ENCODE measurements at regions not wholly inside any gene's neighbourhood (a gene's known extent, or its start where the extent isn't known, plus 50 kb on each side); places are given as distances from the start of the nearest gene placed in this dataset.
"Not testable (repeated sequence)": the region's sequence is repeated elsewhere in the genome, so short reads cannot be mapped to it uniquely, and the experiment has no call there.

DNA sequence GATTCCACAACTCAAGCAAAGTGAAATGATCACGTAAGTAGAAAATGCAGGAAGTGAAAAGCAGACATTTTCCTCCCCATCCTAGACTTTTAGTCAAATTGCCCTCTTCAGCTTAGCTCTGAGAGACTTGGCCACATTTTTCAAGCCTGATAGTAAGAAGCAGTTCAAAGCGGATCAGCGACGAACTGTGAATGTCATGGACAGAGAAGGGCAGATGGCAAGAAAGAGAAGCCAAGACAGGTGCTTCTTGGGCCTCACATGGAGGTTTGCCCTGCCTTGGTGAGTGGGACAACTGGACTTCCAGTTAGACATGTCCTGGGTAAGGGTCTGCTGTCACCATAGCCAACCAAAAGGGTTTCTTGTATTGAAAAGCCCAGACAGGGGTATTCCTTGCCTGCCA is 291.5 kb downstream of the MED10 start:
- Mint-ChIP-seq H3K4me1 (ENCODE audit: low read depth) (no peaks in the 10 kb centered on the region), H3K9me3 (ENCODE audit: low read depth) (no peaks in the 10 kb centered on the region), H3K36me3 (no peaks in the 10 kb centered on the region), H3K27me3 (peaks cover 3% of the 10 kb centered on the region), H3K27ac (no peak overlapping the region), H3K4me3 (no peak overlapping the region)

DNA sequence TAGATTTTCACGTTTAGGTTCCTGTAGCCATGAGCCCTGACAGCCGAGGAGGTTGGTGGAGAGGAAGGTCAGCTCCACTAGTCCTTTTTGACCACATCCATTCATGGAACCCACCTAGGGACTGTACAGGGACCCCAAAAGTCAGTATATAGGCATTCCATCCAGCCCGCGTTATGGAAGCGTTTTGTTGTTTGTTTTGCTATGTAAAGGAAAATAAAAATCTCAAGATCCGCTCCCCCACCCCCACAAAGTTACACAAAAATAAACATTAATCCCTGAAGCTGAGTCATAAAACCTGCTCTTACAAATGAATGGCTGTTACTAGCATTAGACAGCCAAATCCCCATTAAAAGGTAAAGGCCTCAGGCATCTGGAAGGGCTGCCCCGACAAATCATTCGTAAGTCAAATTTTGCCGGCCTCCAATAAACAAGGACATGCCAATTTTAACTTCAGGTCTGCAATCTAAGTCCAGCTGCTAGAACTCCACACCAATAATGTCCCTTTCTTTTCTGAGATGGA is 292.9 kb downstream of the MED10 start:
- Mint-ChIP-seq H3K4me3 (no peak overlapping the region), H3K9me3 (ENCODE audit: low read depth) (no peaks in the 10 kb centered on the region), H3K27me3 (peaks cover 3% of the 10 kb centered on the region), H3K4me1 (ENCODE audit: low read depth) (no peaks in the 10 kb centered on the region), H3K27ac (no peak overlapping the region), H3K36me3 (no peaks in the 10 kb centered on the region)

DNA sequence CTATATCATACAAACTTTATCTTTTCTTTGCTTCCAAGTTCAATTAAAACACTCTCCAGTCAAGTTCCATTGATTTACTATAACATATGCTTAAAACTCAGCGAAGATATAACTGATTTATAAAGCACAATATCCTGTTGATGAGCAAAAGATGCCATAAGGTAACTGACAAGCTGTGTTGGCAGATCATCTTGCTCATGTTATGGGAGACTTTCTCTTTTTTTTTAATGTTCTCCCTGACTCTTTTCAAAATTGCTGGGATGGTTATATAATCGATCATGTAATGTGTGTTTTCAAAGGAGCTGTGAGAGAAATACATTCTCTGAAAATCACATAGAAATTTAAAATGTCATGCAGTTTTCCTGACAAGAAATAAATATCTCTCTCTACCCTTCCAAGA is 293.5 kb downstream of the MED10 start:
- peaks cover 3% of the 10 kb centered on the region for H3K27me3 Mint-ChIP-seq
- no peaks in the 10 kb centered on the region for H3K4me1 Mint-ChIP-seq (ENCODE audit: low read depth)
- H3K9me3 Mint-ChIP-seq (ENCODE audit: low read depth), result no peaks in the 10 kb centered on the region
- H3K27ac Mint-ChIP-seq, result no peak overlapping the region
- H3K4me3 Mint-ChIP-seq, result no peak overlapping the region
- no peaks in the 10 kb centered on the region for H3K36me3 Mint-ChIP-seq

GRCh38 chr5:6084376-6084775 is 294.0 kb downstream of the MED10 start:
- Mint-ChIP-seq H3K4me3 (no peak overlapping the region), H3K9me3 (ENCODE audit: low read depth) (no peaks in the 10 kb centered on the region), H3K36me3 (no peaks in the 10 kb centered on the region), H3K27me3 (peaks cover 3% of the 10 kb centered on the region), H3K27ac (no peak overlapping the region), H3K4me1 (ENCODE audit: low read depth) (no peaks in the 10 kb centered on the region)

DNA sequence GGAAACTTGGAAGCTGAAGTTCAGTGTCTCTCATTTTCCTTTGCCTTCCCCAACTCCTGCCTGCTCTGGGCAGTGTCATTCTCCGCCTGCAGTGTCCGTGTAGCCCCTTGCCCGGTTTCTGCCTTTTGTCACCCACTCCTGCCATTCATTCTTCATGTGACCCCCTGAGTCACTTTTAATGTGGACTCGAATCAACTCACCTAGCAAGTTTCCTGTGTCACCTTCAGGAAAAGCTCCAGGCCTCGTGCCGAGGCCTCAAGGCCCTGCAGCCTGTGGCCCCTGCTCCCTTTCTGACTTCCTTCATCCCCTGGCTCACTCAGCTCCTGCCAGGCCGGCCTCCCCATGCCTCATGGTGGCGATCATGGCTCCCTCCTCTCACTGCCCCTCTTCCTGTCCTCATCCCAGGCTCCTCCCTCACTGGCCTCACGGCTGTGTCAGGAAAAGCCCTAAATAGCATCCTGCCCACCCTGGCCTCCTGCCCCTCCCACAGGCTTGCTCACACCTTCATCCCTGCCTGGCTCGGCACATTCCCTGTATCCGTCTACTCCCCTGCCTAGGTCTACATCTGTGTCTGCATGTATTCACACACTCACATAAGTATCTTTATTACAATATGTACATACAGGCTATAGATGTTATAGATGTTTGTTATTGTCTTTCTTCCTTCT is 294.9 kb downstream of the MED10 start:
- H3K9me3 Mint-ChIP-seq (ENCODE audit: low read depth), result no peaks in the 10 kb centered on the region
- H3K4me1 Mint-ChIP-seq (ENCODE audit: low read depth), result no peaks in the 10 kb centered on the region
- H3K4me3 Mint-ChIP-seq, result no peak overlapping the region
- no peaks in the 10 kb centered on the region for H3K36me3 Mint-ChIP-seq
- no peak overlapping the region for H3K27ac Mint-ChIP-seq
- peaks cover 3% of the 10 kb centered on the region for H3K27me3 Mint-ChIP-seq

GRCh38 chr5:6082685-6083084 is 295.7 kb downstream of the MED10 start:
- Mint-ChIP-seq H3K9me3 (ENCODE audit: low read depth) (no peaks in the 10 kb centered on the region), H3K27ac (no peak overlapping the region), H3K4me3 (no peak overlapping the region), H3K27me3 (peaks cover 3% of the 10 kb centered on the region), H3K36me3 (no peaks in the 10 kb centered on the region), H3K4me1 (ENCODE audit: low read depth) (no peaks in the 10 kb centered on the region)

DNA sequence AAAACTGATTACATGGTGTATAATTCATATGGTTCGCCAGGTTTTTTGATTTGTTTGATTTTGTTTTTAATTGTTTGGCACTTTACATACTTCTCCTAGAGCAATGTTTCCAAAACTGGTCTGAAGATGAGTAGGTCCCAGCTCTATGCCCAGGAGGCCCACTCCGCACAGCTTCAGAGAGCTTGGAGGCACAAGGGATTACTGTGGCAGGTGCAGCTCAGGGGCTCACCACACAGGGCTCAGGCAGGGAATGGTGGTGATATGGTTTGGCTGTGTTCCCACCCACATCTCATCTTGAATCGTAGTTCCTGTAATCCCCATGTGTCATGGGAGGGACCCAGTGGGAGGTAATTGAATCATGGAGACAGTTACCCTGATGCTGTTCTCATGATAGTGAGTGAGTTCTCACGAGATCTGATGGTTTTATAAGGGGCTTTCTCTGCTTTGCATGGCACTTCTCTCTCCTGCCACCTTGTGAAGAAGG is 296.6 kb downstream of the MED10 start:
- Mint-ChIP-seq H3K36me3 (no peaks in the 10 kb centered on the region), H3K4me1 (ENCODE audit: low read depth) (no peaks in the 10 kb centered on the region), H3K27me3 (peaks cover 3% of the 10 kb centered on the region), H3K4me3 (no peak overlapping the region), H3K9me3 (ENCODE audit: low read depth) (no peaks in the 10 kb centered on the region), H3K27ac (no peak overlapping the region)

DNA sequence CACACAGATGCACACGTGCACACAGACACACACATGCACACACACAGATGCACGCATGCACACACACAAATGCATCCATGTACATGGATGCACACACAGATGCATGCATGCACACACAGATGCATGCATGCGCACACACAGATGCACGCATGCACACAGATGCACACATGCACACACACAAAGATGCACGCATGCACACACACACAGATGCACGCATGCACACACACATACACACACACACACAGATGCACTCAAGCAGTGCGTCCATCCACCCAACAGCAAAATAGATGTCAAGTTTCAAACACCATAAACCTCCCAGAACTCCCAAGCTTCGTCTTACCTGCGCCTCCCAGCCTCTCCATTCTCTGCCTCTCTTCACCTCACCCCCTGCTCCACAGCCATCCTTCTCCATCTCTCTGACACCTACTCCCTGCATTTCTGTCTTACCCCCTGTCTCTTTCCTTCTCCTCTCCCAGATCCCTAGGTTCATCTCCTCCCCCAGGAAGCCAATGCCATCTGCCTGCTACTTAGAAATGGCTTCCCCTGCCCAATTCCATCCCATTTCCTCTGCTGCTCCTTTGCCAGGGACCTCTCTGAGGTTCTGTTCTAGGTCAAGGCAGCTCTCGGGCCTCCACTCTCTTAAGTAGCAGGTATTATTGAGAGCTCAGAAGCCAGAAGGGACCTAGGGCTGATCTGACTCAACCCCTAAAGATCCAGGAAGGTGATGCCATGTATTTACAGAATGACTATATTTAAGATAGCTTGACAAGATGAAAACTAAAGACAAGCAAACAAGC is 297.2 kb downstream of the MED10 start:
- Mint-ChIP-seq H3K27ac (no peak overlapping the region), H3K4me1 (ENCODE audit: low read depth) (no peaks in the 10 kb centered on the region), H3K9me3 (ENCODE audit: low read depth) (no peaks in the 10 kb centered on the region), H3K4me3 (no peak overlapping the region), H3K36me3 (no peaks in the 10 kb centered on the region), H3K27me3 (peaks cover 2% of the 10 kb centered on the region)

DNA sequence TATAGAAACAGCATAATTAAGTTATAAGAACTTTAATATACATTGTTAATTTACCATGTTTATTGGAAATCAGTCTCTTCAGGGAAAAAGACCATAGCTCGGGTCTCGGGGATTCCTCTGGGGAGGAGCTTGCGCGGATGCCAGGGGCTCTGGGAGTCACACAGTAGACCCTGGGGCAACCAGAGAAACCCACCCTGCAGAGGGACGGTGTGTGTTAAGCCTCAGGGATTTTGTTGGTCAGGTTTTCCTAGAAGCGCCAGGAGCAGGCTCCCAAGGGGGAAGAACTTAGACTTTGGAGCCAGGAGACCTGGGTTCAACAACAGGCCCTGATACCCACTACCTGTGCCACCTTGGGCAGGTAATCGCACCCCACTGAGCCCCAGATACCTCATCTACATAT is 297.9 kb downstream of the MED10 start:
- Mint-ChIP-seq H3K36me3 (no peaks in the 10 kb centered on the region), H3K4me3 (no peak overlapping the region), H3K4me1 (ENCODE audit: low read depth) (no peaks in the 10 kb centered on the region), H3K9me3 (ENCODE audit: low read depth) (no peaks in the 10 kb centered on the region), H3K27me3 (peaks cover 3% of the 10 kb centered on the region), H3K27ac (no peak overlapping the region)

- Mint-ChIP-seq H3K36me3 (no peaks in the 10 kb centered on the region), H3K27ac (no peak overlapping the region), H3K4me1 (ENCODE audit: low read depth) (no peaks in the 10 kb centered on the region), H3K27me3 (peaks cover 3% of the 10 kb centered on the region), H3K4me3 (no peak overlapping the region), H3K9me3 (ENCODE audit: low read depth) (no peaks in the 10 kb centered on the region)
Measured at GRCh38 chr5:6078881-6079280, 299.5 kb downstream of the MED10 start.

- Mint-ChIP-seq H3K27me3 (peaks cover 5% of the 10 kb centered on the region), H3K36me3 (no peaks in the 10 kb centered on the region), H3K4me1 (ENCODE audit: low read depth) (no peaks in the 10 kb centered on the region), H3K27ac (no peak overlapping the region), H3K4me3 (no peak overlapping the region), H3K9me3 (ENCODE audit: low read depth) (no peaks in the 10 kb centered on the region)
Measured at GRCh38 chr5:6076341-6077239, 301.8 kb downstream of the MED10 start.

DNA sequence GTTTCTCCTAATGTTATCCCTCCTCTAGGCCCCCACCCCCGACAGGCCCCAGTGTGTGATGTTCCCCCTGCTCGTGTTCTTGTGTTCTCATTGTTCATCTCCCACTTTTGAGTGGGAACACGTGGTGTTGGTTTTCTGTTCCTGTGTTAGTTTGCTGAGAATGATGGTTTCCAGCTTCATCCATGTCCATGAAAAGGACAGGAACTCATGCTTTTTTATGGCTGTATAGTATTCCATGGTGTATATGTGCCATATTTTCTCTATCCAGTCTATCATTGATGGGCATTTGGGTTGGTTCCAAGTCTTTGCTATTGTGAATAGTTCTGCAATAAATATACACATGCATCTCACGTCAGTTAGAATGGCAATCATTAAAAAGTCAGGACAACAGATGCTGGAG is 305.9 kb downstream of the MED10 start:
- H3K36me3 Mint-ChIP-seq; H3K9me3 Mint-ChIP-seq (ENCODE audit: low read depth); H3K4me3 Mint-ChIP-seq; H3K27me3 Mint-ChIP-seq; H3K27ac Mint-ChIP-seq; H3K4me1 Mint-ChIP-seq (ENCODE audit: low read depth): not testable (repeated sequence)

GRCh38 chr5:6069496-6070185 is 308.7 kb downstream of the MED10 start:
- no peaks in the 10 kb centered on the region for H3K9me3 Mint-ChIP-seq (ENCODE audit: low read depth)
- no peaks in the 10 kb centered on the region for H3K4me1 Mint-ChIP-seq (ENCODE audit: low read depth)
- no peak overlapping the region for H3K4me3 Mint-ChIP-seq
- no peaks in the 10 kb centered on the region for H3K36me3 Mint-ChIP-seq
- H3K27me3 Mint-ChIP-seq, result peaks cover 4% of the 10 kb centered on the region
- H3K27ac Mint-ChIP-seq, result no peak overlapping the region

- no peak overlapping the region for H3K27ac Mint-ChIP-seq
- no peaks in the 10 kb centered on the region for H3K27me3 Mint-ChIP-seq
- H3K4me1 Mint-ChIP-seq (ENCODE audit: low read depth), result no peaks in the 10 kb centered on the region
- no peaks in the 10 kb centered on the region for H3K9me3 Mint-ChIP-seq (ENCODE audit: low read depth)
- H3K4me3 Mint-ChIP-seq, result no peak overlapping the region
- H3K36me3 Mint-ChIP-seq, result no peaks in the 10 kb centered on the region
Measured at GRCh38 chr5:6066016-6066415, 312.3 kb downstream of the MED10 start.
